Natural killer cell (primary cell): ENCODE measurements at regions not wholly inside any gene's neighbourhood (a gene's known extent, or its start where the extent isn't known, plus 50 kb on each side); places are given as distances from the start of the nearest gene placed in this dataset.

Experiments used
- ATAC-seq, 3 donors: fragments of 150-1000 bp in 2 of 3; fragments of 200-7000 bp in 1 of 3; cut with Tn5 transposase; 1 replicate in 1 of 3; 2 replicates in 2 of 3; pipeline ENCODE4 v1.10.0; 2021; ENCODE audit warnings: mild to moderate bottlenecking in 2 of 3, moderate library complexity in 2 of 3
- DNase-seq, 2 donors: peaks; one replicate each; pipeline versions ENCODE4 v3.0.0 to v3.0.0-alpha.2; 2013 to 2021; ENCODE audit warnings: mixed read lengths in 1 of 2
- H3K27ac ChIP-seq: one replicate; pipeline ENCODE4 v1.5.1; 2013; ENCODE audit warnings: mild to moderate bottlenecking, low read length
- H3K27me3 ChIP-seq: one replicate; pipeline ENCODE4 v1.6.1; 2013; ENCODE audit warnings: low read length; ENCODE audit not compliant: control insufficient read depth, insufficient read depth
- H3K36me3 ChIP-seq: one replicate; pipeline ENCODE4 v1.6.1; 2013; ENCODE audit warnings: low read length; ENCODE audit not compliant: control insufficient read depth, insufficient read depth
- H3K4me1 ChIP-seq: one replicate; pipeline ENCODE4 v1.6.1; 2013; ENCODE audit warnings: low read length; ENCODE audit not compliant: control insufficient read depth, insufficient read depth
- H3K4me3 ChIP-seq: one replicate; pipeline ENCODE4 v1.5.1; 2013; ENCODE audit warnings: low read length
- H3K9me3 ChIP-seq: one replicate; pipeline ENCODE4 v1.6.1; 2013; ENCODE audit warnings: low read length; ENCODE audit not compliant: control insufficient read depth, insufficient read depth
- H3K27ac Mint-ChIP-seq, 2 donors: one replicate each; pipeline ENCODE4 v1.8.0; 2022; ENCODE audit warnings: mild to moderate bottlenecking in 2 of 2, mixed read lengths in 2 of 2, moderate library complexity in 1 of 2
- H3K27me3 Mint-ChIP-seq, 2 donors: one replicate each; pipeline ENCODE4 v1.8.0; 2022; ENCODE audit warnings: low read depth in 2 of 2, mixed read lengths in 2 of 2
- H3K36me3 Mint-ChIP-seq: one replicate; pipeline ENCODE4 v1.8.0; 2022; ENCODE audit warnings: mixed read lengths
- H3K4me1 Mint-ChIP-seq, 2 donors: one replicate each; pipeline ENCODE4 v1.8.0; 2022; ENCODE audit warnings: mixed read lengths in 2 of 2
- H3K4me3 Mint-ChIP-seq: one replicate; pipeline ENCODE4 v1.8.0; 2022; ENCODE audit warnings: mild to moderate bottlenecking, moderate library complexity, mixed read lengths
- H3K9me3 Mint-ChIP-seq, 2 donors: one replicate each; pipeline ENCODE4 v1.8.0; 2022; ENCODE audit warnings: mixed read lengths in 2 of 2
- CTCF ChIP-seq: fragments of 200-600 bp; IDR thresholded peaks from one replicate; pipeline ENCODE4 v1.8.0; 2022; ENCODE audit warnings: antibody characterized with exemption
- WGBS: methylation state at CpG from one replicate; pipeline ENCODE4 v1.1.7; 2013; ENCODE audit warnings: missing lambda C conversion rate; ENCODE audit not compliant: insufficient coverage; 5-methylcytosine and 5-hydroxymethylcytosine counted together
- intact Hi-C: fragments of 100-400 bp; cut with micrococcal nuclease; formaldehyde crosslinking; loops from one replicate; pipeline ENCODE4 v1.14.2; 2022

- no peak for TF ChIP-seq CTCF
- Histone ChIP-seq H3K27ac (no peak overlapping the region), H3K36me3 (no peaks in the 10 kb centered on the region), H3K4me3 (no peak overlapping the region), H3K4me1 (no peaks in the 10 kb centered on the region), H3K9me3 (peaks cover 8% of the 10 kb centered on the region), H3K27me3 (no peaks in the 10 kb centered on the region)
- H3K27ac Mint-ChIP-seq: no peak overlapping the region
- H3K36me3 Mint-ChIP-seq: peaks cover 7% of the 10 kb centered on the region
- DNase-seq: no peak
- H3K4me1 Mint-ChIP-seq: no peaks in the 10 kb centered on the region
- 100% methylated on average over 1 of the region's 3 CpGs for WGBS
- no peak for ATAC-seq
- no peaks in the 10 kb centered on the region for H3K27me3 Mint-ChIP-seq
- intact Hi-C loops: no loop called here
- peaks cover 6 to 25% of the 10 kb centered on the region in 2 donors for H3K9me3 Mint-ChIP-seq
- no peak overlapping the region for H3K4me3 Mint-ChIP-seq
These were observed 835.7 kb downstream of the OTOL1 start for GRCh38 chr3:162332344-162332743.

- H3K4me1 ChIP-seq: no peaks in the 10 kb centered on the region
- H3K4me3 ChIP-seq: no peak overlapping the region
- no peak for ATAC-seq
- TF ChIP-seq CTCF: no peak
- peaks cover 4 to 16% of the 10 kb centered on the region in 2 donors for H3K9me3 Mint-ChIP-seq
- H3K4me3 Mint-ChIP-seq: no peak overlapping the region
- H3K27me3 ChIP-seq: no peaks in the 10 kb centered on the region
- no peak overlapping the region for H3K27ac ChIP-seq
- no peak overlapping the region for H3K27ac Mint-ChIP-seq
- 77% methylated on average over 3 of the region's 3 CpGs for WGBS
- no peaks in the 10 kb centered on the region for H3K36me3 ChIP-seq
- H3K36me3 Mint-ChIP-seq: peaks cover 7% of the 10 kb centered on the region
- H3K4me1 Mint-ChIP-seq: no peaks in the 10 kb centered on the region
- DNase-seq: no peak
- peaks cover 8% of the 10 kb centered on the region for H3K9me3 ChIP-seq
- intact Hi-C loops: no loop called here
- no peaks in the 10 kb centered on the region for H3K27me3 Mint-ChIP-seq
These were observed 837.9 kb downstream of the OTOL1 start for GRCh38 chr3:162334537-162334936.

GRCh38 chr3:162337630-162338029 is 841.0 kb downstream of the OTOL1 start:
- peaks cover 7% of the 10 kb centered on the region for H3K36me3 Mint-ChIP-seq
- no peaks in the 10 kb centered on the region for H3K4me1 Mint-ChIP-seq
- WGBS: no CpG with 5 or more reads among the region's 1 CpG
- no peaks in the 10 kb centered on the region for H3K27me3 Mint-ChIP-seq
- ATAC-seq (no peak), DNase-seq (no peak)
- Histone ChIP-seq H3K9me3 (peaks cover 8% of the 10 kb centered on the region), H3K4me1 (no peaks in the 10 kb centered on the region), H3K27me3 (no peaks in the 10 kb centered on the region), H3K27ac (no peak overlapping the region), H3K4me3 (no peak overlapping the region), H3K36me3 (no peaks in the 10 kb centered on the region)
- TF ChIP-seq CTCF: no peak
- intact Hi-C loops: no loop called here
- H3K27ac Mint-ChIP-seq: no peak overlapping the region
- H3K9me3 Mint-ChIP-seq: peaks cover 6 to 15% of the 10 kb centered on the region in 2 donors
- no peak overlapping the region for H3K4me3 Mint-ChIP-seq

GRCh38 chr3:162338514-162338913 is 841.9 kb downstream of the OTOL1 start:
- Histone ChIP-seq H3K9me3 (peaks cover 8% of the 10 kb centered on the region), H3K4me3 (no peak overlapping the region), H3K36me3 (no peaks in the 10 kb centered on the region), H3K27ac (no peak overlapping the region), H3K27me3 (no peaks in the 10 kb centered on the region), H3K4me1 (no peaks in the 10 kb centered on the region)
- H3K27ac Mint-ChIP-seq: no peak overlapping the region
- H3K9me3 Mint-ChIP-seq: peaks cover 6 to 15% of the 10 kb centered on the region in 2 donors
- no peak overlapping the region for H3K4me3 Mint-ChIP-seq
- no peak for TF ChIP-seq CTCF
- H3K27me3 Mint-ChIP-seq: no peaks in the 10 kb centered on the region
- no peaks in the 10 kb centered on the region for H3K4me1 Mint-ChIP-seq
- ATAC-seq: no peak
- intact Hi-C loops: no loop called here
- peaks cover 7% of the 10 kb centered on the region for H3K36me3 Mint-ChIP-seq
- no peak for DNase-seq
